Stimulated activated effector memory CD8-positive, alpha-beta T cell treated with anti-CD3 and anti-CD28 coated beads, Interleukin-12 subunit alpha, Interleukin-12 subunit beta, amount 100 ng/mL, for 72 hours (primary cell): ENCODE measurements at regions not wholly inside any gene's neighbourhood (a gene's known extent, or its start where the extent isn't known, plus 50 kb on each side); places are given as distances from the start of the nearest gene placed in this dataset.
"Not testable (repeated sequence)": the region's sequence is repeated elsewhere in the genome, so short reads cannot be mapped to it uniquely, and the experiment has no call there.

ENCODE experiments used
- ATAC-seq: fragments of 150-1000 bp; cut with Tn5 transposase; 2 replicates; pipeline ENCODE4 v1.10.0; 2021
- DNase-seq, 2 donors: peaks; one replicate each; pipeline ENCODE4 v3.0.0; 2021 to 2022; ENCODE audit warnings: low spot score in 2 of 2
- H3K27ac Mint-ChIP-seq: one replicate; pipeline ENCODE4 v1.8.0; 2022; ENCODE audit warnings: mild to moderate bottlenecking, mixed read lengths
- H3K36me3 Mint-ChIP-seq: one replicate; pipeline ENCODE4 v1.8.0; 2022; ENCODE audit warnings: mild to moderate bottlenecking, mixed read lengths
- H3K4me1 Mint-ChIP-seq: one replicate; pipeline ENCODE4 v1.8.0; 2022; ENCODE audit warnings: mixed read lengths
- H3K4me3 Mint-ChIP-seq: one replicate; pipeline ENCODE4 v1.8.0; 2022; ENCODE audit warnings: mild to moderate bottlenecking, mixed read lengths
- H3K9me3 Mint-ChIP-seq: one replicate; pipeline ENCODE4 v1.8.0; 2022; ENCODE audit warnings: mixed read lengths

DNA sequence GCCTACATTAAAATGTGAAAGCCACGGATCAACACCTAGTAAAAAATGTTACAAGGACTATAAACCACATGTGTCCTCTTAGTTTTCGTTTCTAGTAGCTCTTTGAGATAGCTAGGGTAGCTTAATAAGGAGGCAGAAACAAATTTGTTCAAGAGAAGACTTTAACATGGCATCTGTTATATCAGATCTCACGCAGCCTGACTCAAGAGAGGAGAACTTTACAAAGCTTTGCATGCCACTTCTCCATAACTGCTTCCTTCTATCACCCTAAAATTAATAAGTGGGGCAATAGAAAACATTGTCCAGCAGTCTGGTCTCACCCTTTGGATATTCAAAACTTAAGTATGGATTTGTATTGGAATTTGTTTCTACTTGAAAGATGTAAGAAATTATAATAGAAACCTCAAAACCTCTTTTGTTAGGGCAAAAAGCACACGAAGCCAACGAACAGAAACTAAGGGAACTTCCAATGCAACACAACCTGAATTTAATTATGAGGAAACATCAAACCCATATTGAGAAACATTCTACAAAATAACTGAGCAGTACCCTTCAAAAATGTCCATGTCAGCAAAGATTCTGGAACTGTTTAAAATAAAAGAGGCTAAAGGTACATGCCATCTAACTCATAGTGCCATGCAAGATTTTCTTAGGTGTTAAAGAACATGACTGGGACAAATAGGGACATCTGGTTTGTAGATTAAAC lies 194.8 kb downstream of the LRIG3 start:
- Mint-ChIP-seq H3K4me1 (no peaks in the 10 kb centered on the region), H3K9me3 (peaks cover 11% of the 10 kb centered on the region), H3K4me3 (no peak overlapping the region), H3K27ac (no peak overlapping the region), H3K36me3 (no peaks in the 10 kb centered on the region)
- ATAC-seq (no peak), DNase-seq (no peak)

DNA sequence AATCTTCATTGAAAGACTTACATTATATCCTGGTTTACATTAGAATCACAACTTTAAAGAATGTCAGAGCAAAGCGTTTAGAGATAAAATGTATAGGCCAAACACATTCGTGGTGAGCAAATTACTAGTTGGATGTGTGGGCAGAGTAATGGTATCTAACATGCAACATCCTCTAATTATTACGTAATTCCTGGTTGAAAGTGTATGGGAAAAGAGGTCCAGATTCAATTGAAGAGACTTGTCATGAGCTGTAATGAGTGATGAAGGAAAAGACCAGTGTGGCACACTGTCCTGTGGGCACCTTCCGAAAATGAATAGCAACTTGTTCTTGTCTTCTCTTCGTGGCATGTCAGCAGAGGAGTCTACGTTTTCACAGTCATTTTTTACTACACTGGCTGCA lies 192.8 kb downstream of the LRIG3 start:
- Mint-ChIP-seq H3K27ac (no peak overlapping the region), H3K36me3 (no peaks in the 10 kb centered on the region), H3K4me1 (no peaks in the 10 kb centered on the region), H3K4me3 (no peak overlapping the region), H3K9me3 (peaks cover 13% of the 10 kb centered on the region)
- ATAC-seq = no peak
- no peak for DNase-seq

DNA sequence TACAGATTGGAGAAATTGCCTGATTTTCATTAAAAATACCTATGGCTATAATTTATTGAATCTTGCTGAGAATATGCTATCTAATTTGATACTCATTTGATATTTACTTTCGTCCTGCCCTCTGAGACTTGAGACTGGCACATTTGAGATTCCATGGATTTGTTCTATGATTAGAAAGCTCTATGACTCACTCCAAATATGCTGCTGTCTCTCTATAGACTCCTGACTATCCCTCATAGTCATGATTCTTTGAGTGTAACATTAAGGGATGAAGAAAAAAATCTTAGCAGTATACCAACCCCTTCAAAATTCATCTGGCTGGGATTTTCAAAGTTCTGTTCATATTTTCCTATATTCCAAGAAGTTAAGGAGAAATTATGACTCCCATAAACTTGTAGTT lies 191.9 kb downstream of the LRIG3 start:
- H3K4me3 Mint-ChIP-seq = no peak overlapping the region
- no peak for ATAC-seq
- H3K27ac Mint-ChIP-seq = no peak overlapping the region
- H3K36me3 Mint-ChIP-seq = no peaks in the 10 kb centered on the region
- no peak for DNase-seq
- H3K4me1 Mint-ChIP-seq = no peaks in the 10 kb centered on the region
- H3K9me3 Mint-ChIP-seq = peaks cover 13% of the 10 kb centered on the region

DNA sequence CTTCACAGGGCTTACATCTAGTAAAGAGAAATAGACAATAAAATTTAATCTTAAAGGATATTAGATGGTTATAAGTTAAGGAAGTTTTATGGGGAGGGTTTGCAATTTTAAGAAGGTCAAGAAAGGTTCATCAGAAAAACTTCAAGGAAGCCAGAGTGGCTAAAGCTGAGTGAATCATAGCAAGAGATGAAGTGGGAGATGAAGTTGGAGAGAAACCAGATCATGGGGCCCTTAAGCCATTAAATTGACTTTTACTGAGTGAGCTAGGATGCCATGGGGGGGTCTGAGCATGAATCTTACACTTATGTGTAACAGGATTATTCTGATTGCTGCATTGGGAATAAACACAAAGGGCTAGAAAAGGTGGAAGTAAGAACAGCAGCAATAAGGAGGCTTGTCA lies 189.2 kb downstream of the LRIG3 start:
- Mint-ChIP-seq H3K27ac (no peak overlapping the region), H3K4me3 (no peak overlapping the region), H3K4me1 (no peaks in the 10 kb centered on the region), H3K36me3 (no peaks in the 10 kb centered on the region), H3K9me3 (peaks cover 9% of the 10 kb centered on the region)
- no peak for ATAC-seq
- no peak for DNase-seq

DNA sequence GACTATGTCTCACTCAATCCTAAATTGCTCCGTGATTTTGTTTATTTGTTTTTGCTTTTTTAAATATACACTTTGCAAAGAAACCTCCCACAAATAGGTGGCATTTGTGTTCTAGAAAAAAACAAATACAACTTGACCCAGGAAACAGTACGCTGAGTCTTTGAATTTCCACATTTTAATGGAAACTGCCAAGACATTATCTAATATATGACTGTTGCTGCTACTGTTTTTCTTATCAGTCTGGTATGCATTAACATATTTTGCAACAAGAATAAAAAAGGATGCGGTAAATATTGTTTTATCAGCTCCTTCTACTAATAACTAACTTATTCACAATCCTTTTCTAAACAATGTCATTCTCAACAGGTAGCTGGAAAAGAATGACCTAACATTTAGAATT lies 187.4 kb downstream of the LRIG3 start:
- ATAC-seq = no peak
- no peak overlapping the region for H3K27ac Mint-ChIP-seq
- DNase-seq = no peak
- no peaks in the 10 kb centered on the region for H3K36me3 Mint-ChIP-seq
- no peak overlapping the region for H3K4me3 Mint-ChIP-seq
- no peaks in the 10 kb centered on the region for H3K4me1 Mint-ChIP-seq
- peaks cover 7% of the 10 kb centered on the region for H3K9me3 Mint-ChIP-seq

DNA sequence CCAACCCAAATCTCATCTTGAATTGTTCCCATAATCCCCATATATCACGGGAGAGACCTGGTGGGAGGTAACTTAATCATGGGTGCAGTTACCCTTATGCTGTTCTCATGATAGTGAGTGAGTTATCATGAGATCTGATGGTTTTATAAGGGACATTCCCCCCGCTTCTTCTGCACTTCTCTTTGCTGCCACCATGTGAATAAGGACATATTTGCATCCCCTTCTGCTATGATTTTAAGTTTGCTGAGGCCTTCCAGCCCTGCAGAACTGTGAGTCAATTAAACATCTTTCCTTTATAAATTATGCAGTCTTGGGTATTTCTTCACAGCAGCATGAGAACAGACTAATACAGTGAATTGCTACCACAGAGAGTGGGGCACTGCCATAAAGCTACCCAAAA lies 179.1 kb downstream of the LRIG3 start:
- Mint-ChIP-seq H3K9me3 (peaks cover 17% of the 10 kb centered on the region), H3K27ac (no peak overlapping the region), H3K4me1 (no peaks in the 10 kb centered on the region), H3K36me3 (no peaks in the 10 kb centered on the region), H3K4me3 (no peak overlapping the region)
- DNase-seq (no peak), ATAC-seq (no peak)

DNA sequence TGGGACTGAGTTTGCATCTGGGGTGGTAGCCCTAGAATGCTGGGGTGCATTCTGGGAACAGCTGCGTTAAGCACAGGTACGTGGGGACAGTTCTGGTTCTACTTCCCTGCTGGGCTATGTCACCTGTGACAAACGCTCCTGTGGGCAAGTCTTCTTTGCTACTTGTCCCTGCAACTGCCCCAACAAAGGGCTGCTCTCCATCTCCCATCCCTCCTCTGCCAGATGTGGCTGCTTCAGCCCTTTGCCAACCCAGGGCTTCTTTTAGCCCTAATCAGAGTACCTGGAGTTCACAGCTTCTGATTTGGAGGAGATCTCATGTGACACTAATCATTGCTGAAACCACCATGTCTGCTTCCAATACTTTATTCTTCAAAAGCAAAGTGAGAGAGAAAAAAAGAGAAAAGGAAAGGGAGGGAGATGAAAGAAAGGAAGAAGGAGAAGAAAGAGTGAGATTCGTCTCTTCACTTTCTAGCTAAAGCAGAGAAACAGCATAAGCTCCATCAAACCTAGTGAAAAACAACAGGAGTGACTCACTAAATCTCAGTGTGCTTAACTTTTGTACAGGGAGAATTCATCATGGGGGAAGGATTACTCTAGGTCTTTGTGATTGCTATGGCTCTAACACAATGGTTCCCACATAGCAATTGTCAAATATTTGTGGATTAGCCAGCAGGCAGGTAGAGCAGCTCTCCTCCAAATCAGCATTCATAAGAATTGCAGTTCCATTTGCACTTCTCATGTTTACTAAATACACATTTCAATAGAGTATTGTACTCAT lies 174.8 kb downstream of the LRIG3 start:
- H3K4me1 Mint-ChIP-seq = no peaks in the 10 kb centered on the region
- H3K9me3 Mint-ChIP-seq = peaks cover 29% of the 10 kb centered on the region
- H3K27ac Mint-ChIP-seq = no peak overlapping the region
- H3K36me3 Mint-ChIP-seq = no peaks in the 10 kb centered on the region
- DNase-seq (no peak), ATAC-seq (no peak)
- H3K4me3 Mint-ChIP-seq = no peak overlapping the region

DNA sequence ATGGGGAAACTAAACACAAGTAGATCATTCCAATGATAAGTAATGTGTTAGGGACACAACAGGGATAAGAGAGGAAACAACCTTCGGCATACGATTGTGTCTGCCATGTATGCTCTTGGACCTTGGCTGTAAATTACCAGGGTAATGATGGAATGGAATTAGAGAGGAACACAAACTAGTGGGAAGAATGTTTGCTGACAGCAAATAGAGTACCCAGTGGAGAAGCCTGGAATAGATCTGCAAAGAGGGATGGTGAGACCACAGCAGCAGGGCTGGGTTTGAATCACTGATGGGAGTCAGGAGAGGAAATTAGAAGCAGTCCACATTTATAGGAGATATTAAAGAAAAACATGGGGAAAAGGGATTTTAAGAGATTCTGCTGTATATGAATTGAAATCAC lies 172.8 kb downstream of the LRIG3 start:
- no peak for DNase-seq
- Mint-ChIP-seq H3K9me3 (peaks cover 18% of the 10 kb centered on the region), H3K27ac (no peak overlapping the region), H3K4me3 (no peak overlapping the region), H3K36me3 (no peaks in the 10 kb centered on the region), H3K4me1 (no peaks in the 10 kb centered on the region)
- ATAC-seq = no peak

DNA sequence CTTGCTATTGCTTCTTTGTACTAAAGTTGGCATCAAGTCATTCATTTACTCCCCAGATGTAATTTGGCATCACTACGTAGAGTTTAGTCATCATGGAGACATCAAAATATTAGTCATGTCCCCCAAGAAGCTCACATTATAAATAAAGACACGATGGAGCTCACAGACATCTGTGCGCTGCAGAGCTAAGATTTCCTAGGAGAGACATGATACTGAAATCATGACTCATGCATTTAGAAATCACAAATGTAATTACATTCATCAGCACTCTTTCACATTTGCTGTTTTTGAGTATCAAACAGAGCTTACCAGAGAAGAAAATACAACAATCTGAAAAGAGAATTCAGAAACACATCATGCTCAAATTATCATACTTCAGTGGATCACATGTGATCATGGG lies 169.8 kb downstream of the LRIG3 start:
- H3K4me1 Mint-ChIP-seq = no peaks in the 10 kb centered on the region
- no peaks in the 10 kb centered on the region for H3K36me3 Mint-ChIP-seq
- H3K27ac Mint-ChIP-seq = no peak overlapping the region
- DNase-seq (no peak), ATAC-seq (no peak)
- no peak overlapping the region for H3K4me3 Mint-ChIP-seq
- peaks cover 16% of the 10 kb centered on the region for H3K9me3 Mint-ChIP-seq

DNA sequence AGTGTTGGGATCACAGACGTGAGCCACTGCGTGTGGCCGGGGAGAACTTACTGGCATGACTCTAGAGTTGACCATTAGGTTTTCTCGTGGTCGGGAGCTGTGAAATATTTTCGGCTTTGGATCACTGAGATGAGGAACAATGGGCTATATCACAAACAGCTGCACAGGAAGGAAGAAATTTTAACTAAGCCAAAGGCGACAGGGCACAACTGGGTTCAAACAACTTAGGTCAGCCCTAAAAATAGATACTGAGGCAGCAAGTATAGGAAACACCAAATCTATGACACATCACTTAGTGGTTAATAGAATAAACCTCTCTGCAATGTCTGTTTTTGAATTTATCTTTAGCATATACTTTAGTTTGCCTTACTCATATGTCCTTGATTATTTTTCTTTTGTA lies 162.9 kb downstream of the LRIG3 start:
- Mint-ChIP-seq H3K4me3 (no peak overlapping the region), H3K9me3 (peaks cover 12% of the 10 kb centered on the region), H3K4me1 (no peaks in the 10 kb centered on the region), H3K27ac (no peak overlapping the region), H3K36me3 (no peaks in the 10 kb centered on the region)
- no peak for ATAC-seq
- no peak for DNase-seq

DNA sequence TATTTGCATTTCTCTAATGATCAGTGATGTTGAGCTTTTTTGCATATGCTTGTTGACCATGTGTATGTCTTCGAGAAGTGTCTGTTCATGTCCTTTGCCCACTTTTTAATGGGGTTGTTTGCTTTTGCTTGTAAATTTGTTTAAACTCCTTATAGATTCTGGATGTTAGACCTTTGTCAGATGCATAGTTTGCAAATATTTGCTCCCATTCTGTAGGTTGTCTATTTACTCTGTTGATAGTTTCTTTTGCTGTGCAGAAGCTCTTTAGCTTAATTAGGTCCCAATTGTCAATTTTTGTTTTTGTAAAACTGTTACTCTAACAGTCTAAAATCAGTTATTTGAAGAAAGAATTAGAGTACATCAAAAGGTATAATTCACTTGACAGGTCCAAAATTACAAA lies 160.6 kb downstream of the LRIG3 start:
- not testable (repeated sequence) for H3K4me3 Mint-ChIP-seq, ATAC-seq, H3K36me3 Mint-ChIP-seq, H3K4me1 Mint-ChIP-seq, H3K27ac Mint-ChIP-seq, DNase-seq
- peaks cover 12% of the 10 kb centered on the region for H3K9me3 Mint-ChIP-seq

DNA sequence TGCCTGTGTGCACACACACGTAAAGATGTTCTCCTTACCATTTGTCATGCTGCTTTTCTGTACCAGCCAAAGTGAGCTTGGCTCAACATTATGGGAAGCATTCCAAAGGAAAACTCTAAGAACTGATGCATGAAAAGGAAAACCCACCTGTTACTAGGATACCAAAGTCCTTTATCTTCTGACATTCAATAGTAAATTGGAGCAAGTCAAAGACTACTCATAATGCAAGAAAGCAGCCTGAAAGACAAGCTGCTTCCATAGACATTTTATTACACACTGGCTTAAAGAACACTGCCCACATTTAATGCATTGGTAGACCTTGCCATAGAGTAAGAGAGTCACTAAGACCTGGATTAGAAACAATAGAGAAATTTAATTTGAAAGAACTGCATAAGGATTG lies 159.0 kb downstream of the LRIG3 start:
- Mint-ChIP-seq H3K4me3 (no peak overlapping the region), H3K27ac (no peak overlapping the region), H3K36me3 (no peaks in the 10 kb centered on the region), H3K4me1 (no peaks in the 10 kb centered on the region), H3K9me3 (peaks cover 16% of the 10 kb centered on the region)
- DNase-seq = no peak
- no peak for ATAC-seq

DNA sequence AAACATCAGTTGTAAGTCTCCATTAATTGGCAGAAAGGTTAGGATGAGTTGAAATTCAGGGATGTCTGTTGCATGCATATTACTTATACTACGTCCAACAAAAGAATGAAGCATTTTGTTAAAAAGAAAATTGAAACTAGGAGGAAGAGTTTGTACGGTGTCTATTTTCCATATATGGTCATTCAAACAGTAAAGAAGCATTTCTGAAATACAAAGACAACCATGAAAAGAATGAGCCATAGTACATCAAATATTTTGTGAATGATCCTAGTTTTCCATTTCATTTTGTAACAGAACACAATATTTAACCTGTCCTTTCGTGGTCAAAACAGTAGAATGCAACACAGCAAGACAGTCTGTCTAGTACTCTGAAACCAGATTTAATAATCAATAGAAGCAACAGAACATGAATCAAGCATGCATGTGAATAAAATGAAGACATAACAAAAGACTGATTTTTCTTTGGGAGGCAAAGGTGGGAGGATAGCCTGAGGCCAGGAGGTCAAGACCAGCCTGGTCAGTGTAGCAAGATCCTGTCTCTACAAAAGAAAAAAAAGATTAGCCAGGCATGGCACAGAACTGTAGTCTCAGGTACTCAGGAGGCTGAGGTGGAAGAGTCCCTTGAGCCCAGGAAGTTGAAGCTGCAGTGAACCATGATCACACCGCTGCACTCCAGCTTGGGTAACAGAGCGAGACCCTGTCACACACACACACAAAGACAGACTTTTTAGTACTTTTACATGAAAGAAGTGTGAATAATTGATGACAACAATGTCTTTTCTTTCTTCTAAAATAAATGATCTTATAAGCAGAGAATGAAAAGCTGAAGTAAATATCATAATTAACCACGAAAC lies 156.0 kb downstream of the LRIG3 start:
- Mint-ChIP-seq H3K9me3 (peaks cover 15% of the 10 kb centered on the region), H3K27ac (no peak overlapping the region), H3K4me3 (no peak overlapping the region), H3K36me3 (no peaks in the 10 kb centered on the region), H3K4me1 (no peaks in the 10 kb centered on the region)
- ATAC-seq (no peak), DNase-seq (no peak)

DNA sequence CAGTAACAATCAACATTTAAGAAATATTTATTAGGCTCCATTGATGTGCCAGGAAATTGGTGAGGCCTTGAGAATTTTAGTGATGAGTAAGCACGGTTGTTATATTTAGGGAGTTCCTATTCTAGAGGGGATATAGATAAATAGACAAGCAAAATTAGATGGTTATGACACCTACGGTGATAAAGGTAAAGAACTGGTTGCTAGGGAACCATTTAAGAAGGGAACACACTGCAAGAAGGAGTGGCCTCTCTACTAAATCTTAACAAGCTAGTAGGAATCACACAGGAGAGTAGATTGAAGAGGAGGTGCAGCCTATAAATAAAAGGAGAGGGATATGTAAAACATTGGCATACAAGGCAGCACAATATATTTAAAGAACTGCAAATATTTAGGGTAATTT lies 155.2 kb downstream of the LRIG3 start:
- Mint-ChIP-seq H3K4me1 (no peaks in the 10 kb centered on the region), H3K4me3 (no peak overlapping the region), H3K9me3 (peaks cover 15% of the 10 kb centered on the region), H3K36me3 (no peaks in the 10 kb centered on the region), H3K27ac (no peak overlapping the region)
- no peak for ATAC-seq
- DNase-seq = no peak

DNA sequence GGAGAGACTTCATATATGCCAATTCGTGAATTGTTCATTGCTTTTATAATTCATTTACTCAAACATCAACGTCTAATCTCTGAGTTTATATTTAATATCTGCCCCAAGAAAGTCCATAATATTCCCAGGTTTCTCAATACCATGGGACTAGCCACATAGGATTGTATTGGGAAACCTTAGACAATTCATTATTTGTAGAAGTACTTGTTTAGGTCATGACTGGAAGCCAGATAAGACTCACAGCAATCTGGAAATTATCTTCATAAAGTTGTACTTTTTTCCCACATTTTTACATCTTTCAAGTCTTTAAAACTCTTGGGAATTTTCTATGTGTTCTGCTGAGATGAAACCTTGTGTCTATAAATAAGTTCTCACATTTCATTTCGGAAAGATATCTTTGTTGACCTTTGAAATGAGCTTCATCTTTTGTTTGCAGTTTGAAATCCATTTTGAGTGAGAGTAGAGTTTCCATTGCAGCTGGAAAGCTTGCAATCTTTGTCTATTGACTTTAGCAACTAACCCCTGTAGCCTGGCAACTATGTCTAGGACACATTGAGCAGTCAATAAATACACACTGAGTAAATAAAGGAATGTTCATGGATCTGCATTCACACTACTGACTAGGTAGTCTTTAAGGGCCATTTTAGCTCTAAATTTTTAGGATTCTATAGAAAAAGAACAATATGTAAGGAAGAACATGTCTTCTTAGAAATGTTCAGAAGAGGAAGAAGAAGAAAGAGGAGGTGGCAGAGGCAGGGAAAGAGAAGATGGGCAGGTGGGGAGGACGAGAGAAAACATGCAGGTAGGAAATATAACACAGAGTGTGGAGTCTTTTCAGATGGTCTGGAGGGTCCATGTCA lies 154.4 kb downstream of the LRIG3 start:
- DNase-seq (no peak), ATAC-seq (no peak)
- Mint-ChIP-seq H3K9me3 (peaks cover 15% of the 10 kb centered on the region), H3K4me1 (no peaks in the 10 kb centered on the region), H3K4me3 (no peak overlapping the region), H3K27ac (no peak overlapping the region), H3K36me3 (no peaks in the 10 kb centered on the region)
